ENCODE measurements at regions not wholly inside any gene's neighbourhood (a gene's known extent, or its start where the extent isn't known, plus 50 kb on each side); places are given as distances from the start of the nearest gene placed in this dataset.

GRCh38 chr7:40965774-40966173 lies 737.1 kb downstream of the INHBA start:
- peaks cover 3% of the 10 kb centered on the region for H3K4me1 Mint-ChIP-seq
- CTCF ChIA-PET: no interaction called here
- no peak for TF ChIP-seq CTCF (IDR thresholded peaks at IDR 0.05)
- TF ChIP-seq EZH2 (IDR thresholded peaks at IDR 0.05; ENCODE audit: borderline replicate concordance, insufficient read depth, low read depth, low read length, poor library complexity, severe bottlenecking): no peak

GRCh38 chr7:40965016-40965415 lies 737.9 kb downstream of the INHBA start:
- no peaks in the 10 kb centered on the region for H3K36me3 ChIP-seq (replicated peaks in 1 of 2; ENCODE audit: control extremely low read depth in 1 of 2, control insufficient read depth in 1 of 2, extremely low read depth in 1 of 2, insufficient read depth in 2 of 2, low read length in 1 of 2)
- 100% methylated on average over 1 of the region's 1 CpG for WGBS (ENCODE audit: insufficient coverage)
- H3K79me2 ChIP-seq (ENCODE audit: control insufficient read depth, insufficient read depth, low read length): no peaks in the 10 kb centered on the region
- ChIA-PET CTCF (no interaction called here), POLR2A (no interaction called here)
- ATAC-seq (ENCODE audit: low read depth): no peak
- H3K9ac ChIP-seq (ENCODE audit: low read length): no peak overlapping the region
- Mint-ChIP-seq H3K27me3 (peaks cover 3% of the 10 kb centered on the region), H3K4me3 (no peak overlapping the region), H3K27ac (no peak overlapping the region), H3K4me1 (peaks cover 3% of the 10 kb centered on the region), H3K9me3 (ENCODE audit: insufficient read depth) (peaks cover 2% of the 10 kb centered on the region)
- H4K20me1 ChIP-seq (ENCODE audit: control insufficient read depth, insufficient read depth, low read length, poor library complexity, severe bottlenecking): no peaks in the 10 kb centered on the region
- no peak overlapping the region for H3K4me3 ChIP-seq (ENCODE audit: control extremely low read depth in 1 of 5, extremely low read depth in 1 of 5, insufficient read depth in 1 of 5, low read depth in 2 of 5, low read length in 4 of 5)
- intact Hi-C loops (cut with micrococcal nuclease): no loop called here
- no peaks in the 10 kb centered on the region for H3K4me1 ChIP-seq (ENCODE audit: control insufficient read depth in 2 of 2, insufficient read depth in 2 of 2, low read length in 2 of 2)
- H3K27ac ChIP-seq (ENCODE audit: low read length in 2 of 2): no peak overlapping the region
- H2AFZ ChIP-seq (ENCODE audit: insufficient read depth, low read depth, low read length, poor library complexity, severe bottlenecking): no peak overlapping the region
- no peak overlapping the region for H3K4me2 ChIP-seq (replicated peaks; ENCODE audit: low read depth, low read length, poor library complexity, severe bottlenecking)
- peaks cover 0 to 3% (median 0%) of the 10 kb centered on the region in 3 donors for H3K9me3 ChIP-seq (ENCODE audit: control extremely low read depth in 1 of 3, control insufficient read depth in 2 of 3, insufficient read depth in 1 of 3, low read length in 2 of 3)
- no peak for TF ChIP-seq CTCF (IDR thresholded peaks at IDR 0.05)
- no peak for TF ChIP-seq EZH2 (IDR thresholded peaks at IDR 0.05; ENCODE audit: borderline replicate concordance, insufficient read depth, low read depth, low read length, poor library complexity, severe bottlenecking)
- no peak for DNase-seq
- H3K27me3 ChIP-seq (replicated peaks in 1 of 4; ENCODE audit: control extremely low read depth in 1 of 4, control insufficient read depth in 3 of 4, insufficient read depth in 4 of 4, low read length in 3 of 4): peaks cover 0 to 2% (median 0%) of the 10 kb centered on the region in 4 experiments

More at GRCh38 chr7:40965774-40966173, 737.1 kb downstream of the INHBA start:
- peaks cover 2% of the 10 kb centered on the region for H3K9me3 Mint-ChIP-seq (ENCODE audit: insufficient read depth)
- Histone ChIP-seq H3K4me1 (ENCODE audit: control insufficient read depth in 2 of 2, insufficient read depth in 2 of 2, low read length in 2 of 2) (no peaks in the 10 kb centered on the region), H3K36me3 (replicated peaks in 1 of 2; ENCODE audit: control extremely low read depth in 1 of 2, control insufficient read depth in 1 of 2, extremely low read depth in 1 of 2, insufficient read depth in 2 of 2, low read length in 1 of 2) (no peaks in the 10 kb centered on the region), H3K9ac (ENCODE audit: low read length) (no peak overlapping the region), H2AFZ (ENCODE audit: insufficient read depth, low read depth, low read length, poor library complexity, severe bottlenecking) (no peak overlapping the region), H3K79me2 (ENCODE audit: control insufficient read depth, insufficient read depth, low read length) (no peaks in the 10 kb centered on the region), H3K27me3 (replicated peaks in 1 of 4; ENCODE audit: control extremely low read depth in 1 of 4, control insufficient read depth in 3 of 4, insufficient read depth in 4 of 4, low read length in 3 of 4) (peaks cover 0 to 2% (median 0%) of the 10 kb centered on the region in 4 experiments), H3K4me3 (ENCODE audit: control extremely low read depth in 1 of 5, extremely low read depth in 1 of 5, insufficient read depth in 1 of 5, low read depth in 2 of 5, low read length in 4 of 5) (no peak overlapping the region), H3K9me3 (ENCODE audit: control extremely low read depth in 1 of 3, control insufficient read depth in 2 of 3, insufficient read depth in 1 of 3, low read length in 2 of 3) (peaks cover 0 to 3% (median 0%) of the 10 kb centered on the region in 3 donors), H3K27ac (ENCODE audit: low read length in 2 of 2) (no peak overlapping the region), H3K4me2 (replicated peaks; ENCODE audit: low read depth, low read length, poor library complexity, severe bottlenecking) (no peak overlapping the region), H4K20me1 (ENCODE audit: control insufficient read depth, insufficient read depth, low read length, poor library complexity, severe bottlenecking) (no peaks in the 10 kb centered on the region)
- no CpG with 5 or more reads among the region's 1 CpG for WGBS (ENCODE audit: insufficient coverage)
- ATAC-seq (ENCODE audit: low read depth): no peak
- POLR2A ChIA-PET: no interaction called here
- intact Hi-C loops (cut with micrococcal nuclease): no loop called here
- H3K4me3 Mint-ChIP-seq: no peak overlapping the region
- H3K27me3 Mint-ChIP-seq: no peaks in the 10 kb centered on the region
- H3K27ac Mint-ChIP-seq: no peak overlapping the region
- no peak for DNase-seq
